Osteocyte (in vitro differentiated cells): ENCODE measurements at regions not wholly inside any gene's neighbourhood (a gene's known extent, or its start where the extent isn't known, plus 50 kb on each side); places are given as distances from the start of the nearest gene placed in this dataset.

Source experiments
- DNase-seq: peaks from one replicate; pipeline ENCODE4 v3.0.0; 2021; ENCODE audit warnings: mixed read lengths; ENCODE audit not compliant: unreplicated experiment; ENCODE audit errors: extremely low spot score
- H3K27ac Mint-ChIP-seq: one replicate; pipeline ENCODE4 v1.8.0; 2021; ENCODE audit warnings: mild to moderate bottlenecking, mixed read lengths; ENCODE audit not compliant: unreplicated experiment
- H3K27me3 Mint-ChIP-seq: one replicate; pipeline ENCODE4 v1.8.0; 2021; ENCODE audit warnings: mixed read lengths; ENCODE audit not compliant: unreplicated experiment
- H3K36me3 Mint-ChIP-seq: one replicate; pipeline ENCODE4 v1.8.0; 2021; ENCODE audit warnings: mixed read lengths; ENCODE audit not compliant: unreplicated experiment
- H3K4me1 Mint-ChIP-seq: one replicate; pipeline ENCODE4 v1.8.0; 2021; ENCODE audit warnings: mixed read lengths; ENCODE audit not compliant: unreplicated experiment
- H3K4me3 Mint-ChIP-seq: one replicate; pipeline ENCODE4 v1.8.0; 2021; ENCODE audit warnings: mild to moderate bottlenecking, moderate library complexity, mixed read lengths; ENCODE audit not compliant: unreplicated experiment
- H3K9me3 Mint-ChIP-seq: one replicate; pipeline ENCODE4 v1.8.0; 2021; ENCODE audit warnings: mixed read lengths; ENCODE audit not compliant: unreplicated experiment
- TF ChIP-seq, protein P1 (sequence below): fragments of 200-600 bp; sonication (generic); IDR thresholded peaks from 2 replicates; pipeline ENCODE4 v1.5.0; 2021; ENCODE audit warnings: antibody characterized with exemption, mild to moderate bottlenecking, moderate library complexity

DNA sequence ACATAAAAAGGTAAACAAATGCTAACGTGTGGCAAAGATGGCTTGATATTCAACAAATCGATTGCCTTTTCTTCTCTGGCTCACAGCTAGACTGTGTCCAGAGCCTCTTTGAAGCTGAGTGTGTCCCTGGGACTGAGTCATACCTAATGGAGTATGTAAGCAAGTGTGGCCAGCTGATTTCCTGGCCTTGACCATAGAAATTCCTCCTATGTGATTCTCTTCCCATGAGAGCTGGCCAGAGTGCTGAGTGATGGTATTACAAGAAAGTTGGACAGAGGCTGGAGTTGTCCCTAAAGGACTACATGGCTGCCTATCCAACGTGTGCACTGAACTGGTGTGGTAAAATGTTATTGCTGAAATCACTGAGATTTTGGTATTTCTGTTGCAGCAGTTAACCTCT lies 320.1 kb upstream of the SLC10A2 start:
- H3K4me1 Mint-ChIP-seq: no peaks in the 10 kb centered on the region
- DNase-seq: no peak
- TF ChIP-seq, protein P1, sequence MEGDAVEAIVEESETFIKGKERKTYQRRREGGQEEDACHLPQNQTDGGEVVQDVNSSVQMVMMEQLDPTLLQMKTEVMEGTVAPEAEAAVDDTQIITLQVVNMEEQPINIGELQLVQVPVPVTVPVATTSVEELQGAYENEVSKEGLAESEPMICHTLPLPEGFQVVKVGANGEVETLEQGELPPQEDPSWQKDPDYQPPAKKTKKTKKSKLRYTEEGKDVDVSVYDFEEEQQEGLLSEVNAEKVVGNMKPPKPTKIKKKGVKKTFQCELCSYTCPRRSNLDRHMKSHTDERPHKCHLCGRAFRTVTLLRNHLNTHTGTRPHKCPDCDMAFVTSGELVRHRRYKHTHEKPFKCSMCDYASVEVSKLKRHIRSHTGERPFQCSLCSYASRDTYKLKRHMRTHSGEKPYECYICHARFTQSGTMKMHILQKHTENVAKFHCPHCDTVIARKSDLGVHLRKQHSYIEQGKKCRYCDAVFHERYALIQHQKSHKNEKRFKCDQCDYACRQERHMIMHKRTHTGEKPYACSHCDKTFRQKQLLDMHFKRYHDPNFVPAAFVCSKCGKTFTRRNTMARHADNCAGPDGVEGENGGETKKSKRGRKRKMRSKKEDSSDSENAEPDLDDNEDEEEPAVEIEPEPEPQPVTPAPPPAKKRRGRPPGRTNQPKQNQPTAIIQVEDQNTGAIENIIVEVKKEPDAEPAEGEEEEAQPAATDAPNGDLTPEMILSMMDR: no peak
- no peak overlapping the region for H3K4me3 Mint-ChIP-seq
- H3K36me3 Mint-ChIP-seq: no peaks in the 10 kb centered on the region
- no peak overlapping the region for H3K27ac Mint-ChIP-seq
- peaks cover 2% of the 10 kb centered on the region for H3K27me3 Mint-ChIP-seq
- H3K9me3 Mint-ChIP-seq: no peaks in the 10 kb centered on the region

DNA sequence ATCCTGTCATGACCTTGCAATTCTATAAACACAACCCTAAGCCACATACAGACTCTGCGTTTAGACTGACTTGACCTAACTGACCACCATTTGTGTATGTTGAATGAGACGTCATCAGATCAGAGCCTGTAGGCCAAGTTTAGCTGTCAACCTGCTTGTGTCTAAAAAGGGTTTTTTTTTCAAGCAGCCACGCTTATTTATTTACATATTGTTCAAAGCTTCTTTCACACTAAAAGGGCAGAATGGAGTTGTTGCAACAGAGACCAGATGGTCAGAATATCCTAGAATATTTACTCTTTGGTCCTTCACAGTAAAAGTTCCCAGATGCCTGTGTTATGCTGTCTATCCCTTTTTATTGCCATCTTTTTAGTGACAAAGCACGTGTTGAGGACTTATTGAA lies 307.7 kb upstream of the SLC10A2 start:
- no peaks in the 10 kb centered on the region for H3K4me1 Mint-ChIP-seq
- no peak overlapping the region for H3K4me3 Mint-ChIP-seq
- H3K9me3 Mint-ChIP-seq: no peaks in the 10 kb centered on the region
- no peaks in the 10 kb centered on the region for H3K27me3 Mint-ChIP-seq
- DNase-seq: no peak
- H3K36me3 Mint-ChIP-seq: no peaks in the 10 kb centered on the region
- TF ChIP-seq, protein P1: no peak
- H3K27ac Mint-ChIP-seq: no peak overlapping the region

DNA sequence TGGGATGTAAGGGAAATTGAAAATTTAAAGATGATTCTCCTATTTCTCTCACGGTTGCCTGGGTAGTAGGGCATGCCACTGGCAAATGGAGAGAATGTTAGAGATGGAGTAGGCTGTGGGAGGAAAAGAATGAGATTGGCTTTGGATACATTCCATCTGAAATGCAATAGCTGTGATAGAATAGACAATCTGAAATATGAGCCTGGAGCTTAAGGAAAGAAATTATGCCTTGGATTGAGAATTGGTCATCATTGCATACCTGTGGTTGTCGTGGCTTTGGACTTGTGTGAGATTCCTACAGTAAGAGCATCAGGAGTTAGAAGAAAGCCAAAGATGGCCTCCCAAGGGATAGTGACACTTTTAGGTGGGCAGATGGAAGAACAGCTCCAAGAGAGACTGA lies 305.1 kb upstream of the SLC10A2 start:
- H3K27ac Mint-ChIP-seq: no peak overlapping the region
- H3K36me3 Mint-ChIP-seq: no peaks in the 10 kb centered on the region
- DNase-seq: no peak
- no peaks in the 10 kb centered on the region for H3K9me3 Mint-ChIP-seq
- TF ChIP-seq, protein P1: no peak
- no peak overlapping the region for H3K4me3 Mint-ChIP-seq
- peaks cover 5% of the 10 kb centered on the region for H3K27me3 Mint-ChIP-seq
- H3K4me1 Mint-ChIP-seq: no peaks in the 10 kb centered on the region

DNA sequence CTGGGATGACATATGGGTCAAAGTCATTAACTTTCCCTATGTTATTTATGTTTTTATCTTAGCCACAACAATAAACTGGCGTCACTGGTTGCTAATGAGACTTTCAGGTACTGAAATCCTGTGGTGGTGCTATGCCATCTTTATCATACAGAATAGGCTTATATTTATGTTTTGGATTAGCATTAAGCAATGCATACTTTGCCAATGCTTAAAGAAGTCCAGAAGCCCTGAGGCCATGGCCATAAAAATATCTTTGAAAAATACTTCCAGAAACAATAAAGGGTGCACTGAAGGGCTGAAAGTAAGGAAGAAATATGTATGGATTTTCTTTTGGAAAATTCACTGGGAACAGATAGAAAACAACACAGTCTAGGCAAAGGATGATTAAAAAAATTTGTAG lies 304.6 kb upstream of the SLC10A2 start:
- H3K4me1 Mint-ChIP-seq: no peaks in the 10 kb centered on the region

DNA sequence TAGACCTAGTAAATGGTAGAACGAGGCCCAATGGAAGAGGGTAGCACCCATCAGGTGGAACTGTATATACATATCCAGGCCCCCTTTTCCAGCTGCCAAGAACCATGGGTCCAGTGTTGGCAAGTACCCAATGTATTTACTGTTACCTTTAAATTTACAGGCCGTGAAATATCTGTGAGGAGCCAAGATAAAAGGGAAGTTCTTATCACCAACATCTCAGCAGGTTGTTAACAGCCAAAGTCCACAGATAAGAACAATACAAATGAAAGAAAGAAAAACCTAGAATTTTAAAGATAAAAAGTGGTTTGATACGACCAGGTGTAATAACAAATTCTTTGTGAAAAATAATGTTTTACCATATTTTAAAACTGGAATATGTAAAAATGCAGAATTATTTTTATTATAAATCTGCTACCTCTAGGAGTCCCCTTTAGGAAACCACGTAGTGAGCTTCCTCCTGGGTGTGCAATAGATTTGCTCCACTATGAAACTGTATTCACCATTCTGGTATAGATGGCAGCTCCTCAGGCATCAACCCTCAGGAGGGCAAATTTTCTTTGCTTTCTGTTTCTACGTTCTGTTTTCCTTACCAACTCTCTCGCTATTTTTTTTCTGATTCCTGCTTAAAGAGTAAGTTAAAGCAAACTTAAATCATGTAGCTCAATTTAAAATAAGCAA lies 292.2 kb upstream of the SLC10A2 start:
- no peak overlapping the region for H3K27ac Mint-ChIP-seq
- H3K4me1 Mint-ChIP-seq: no peaks in the 10 kb centered on the region
- no peaks in the 10 kb centered on the region for H3K9me3 Mint-ChIP-seq
- no peak overlapping the region for H3K4me3 Mint-ChIP-seq
- H3K27me3 Mint-ChIP-seq: no peaks in the 10 kb centered on the region
- TF ChIP-seq, protein P1: no peak
- H3K36me3 Mint-ChIP-seq: no peaks in the 10 kb centered on the region
- no peak for DNase-seq

More for the DNA sequence above, 304.6 kb upstream of the SLC10A2 start:
- TF ChIP-seq, protein P1: no peak
- Mint-ChIP-seq H3K27me3 (peaks cover 5% of the 10 kb centered on the region), H3K4me3 (no peak overlapping the region), H3K27ac (no peak overlapping the region), H3K9me3 (no peaks in the 10 kb centered on the region), H3K36me3 (no peaks in the 10 kb centered on the region)
- no peak for DNase-seq
